GM10248 (cell line): ENCODE measurements at regions not wholly inside any gene's neighbourhood (a gene's known extent, or its start where the extent isn't known, plus 50 kb on each side); places are given as distances from the start of the nearest gene placed in this dataset.
"Not testable (repeated sequence)": the region's sequence is repeated elsewhere in the genome, so short reads cannot be mapped to it uniquely, and the experiment has no call there.

Experiments
- CTCF ChIA-PET: fragments of 300-600 bp; sonication (Branson Sonifier 250); formaldehyde crosslinking; extraction: SDS; loops from one replicate; lab custom pipeline; 2021; ENCODE audit warnings: antibody characterized with exemption; lab: Yijun Ruan, JAX
- POLR2A ChIA-PET: fragments of 350-650 bp; sonication (Branson Sonifier 250); formaldehyde crosslinking; extraction: SDS; loops from one replicate; lab custom pipeline; 2020; ENCODE audit warnings: antibody characterized with exemption; lab: Yijun Ruan, JAX
- DNase-seq: peaks from one replicate; pipeline ENCODE4 v3.0.0; 2012; ENCODE audit errors: extremely low spot score
- TF ChIP-seq, protein P1 (sequence below): IDR thresholded peaks from 2 replicates; pipeline ENCODE4 v1.5.1; 2012; ENCODE audit warnings: mild to moderate bottlenecking, low read depth; ENCODE audit errors: extremely low read depth, missing control alignments, control extremely low read depth

GRCh38 chr10:60476451-60476850 is 86.8 kb upstream of the ANK3 start:
- CTCF ChIA-PET, result no interaction called here

DNA sequence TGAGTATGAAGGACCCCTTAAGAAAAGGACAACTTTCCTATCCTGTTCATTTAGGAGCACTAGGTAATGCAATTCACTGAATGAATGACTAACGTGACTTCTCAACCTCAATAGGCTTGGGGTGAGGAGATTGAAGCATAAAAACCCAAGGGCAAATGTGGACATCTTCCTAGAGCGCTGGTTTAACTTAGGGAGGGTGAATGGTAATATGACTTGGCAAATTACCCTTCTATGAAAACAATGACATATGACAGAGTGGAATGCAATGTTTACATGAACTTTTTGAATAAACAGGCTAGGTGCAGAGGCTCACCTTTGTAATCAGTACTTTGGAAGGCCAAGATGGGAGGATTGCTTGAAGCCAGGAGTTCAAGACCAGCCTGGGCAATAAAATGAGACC is 83.9 kb upstream of the ANK3 start:
- TF ChIP-seq, protein P1, sequence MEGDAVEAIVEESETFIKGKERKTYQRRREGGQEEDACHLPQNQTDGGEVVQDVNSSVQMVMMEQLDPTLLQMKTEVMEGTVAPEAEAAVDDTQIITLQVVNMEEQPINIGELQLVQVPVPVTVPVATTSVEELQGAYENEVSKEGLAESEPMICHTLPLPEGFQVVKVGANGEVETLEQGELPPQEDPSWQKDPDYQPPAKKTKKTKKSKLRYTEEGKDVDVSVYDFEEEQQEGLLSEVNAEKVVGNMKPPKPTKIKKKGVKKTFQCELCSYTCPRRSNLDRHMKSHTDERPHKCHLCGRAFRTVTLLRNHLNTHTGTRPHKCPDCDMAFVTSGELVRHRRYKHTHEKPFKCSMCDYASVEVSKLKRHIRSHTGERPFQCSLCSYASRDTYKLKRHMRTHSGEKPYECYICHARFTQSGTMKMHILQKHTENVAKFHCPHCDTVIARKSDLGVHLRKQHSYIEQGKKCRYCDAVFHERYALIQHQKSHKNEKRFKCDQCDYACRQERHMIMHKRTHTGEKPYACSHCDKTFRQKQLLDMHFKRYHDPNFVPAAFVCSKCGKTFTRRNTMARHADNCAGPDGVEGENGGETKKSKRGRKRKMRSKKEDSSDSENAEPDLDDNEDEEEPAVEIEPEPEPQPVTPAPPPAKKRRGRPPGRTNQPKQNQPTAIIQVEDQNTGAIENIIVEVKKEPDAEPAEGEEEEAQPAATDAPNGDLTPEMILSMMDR, result no peak
- POLR2A ChIA-PET, result no interaction called here
- DNase-seq, result no peak
- CTCF ChIA-PET, result no interaction called here

More at GRCh38 chr10:60476451-60476850, 86.8 kb upstream of the ANK3 start:
- no peak for DNase-seq
- TF ChIP-seq, protein P1, result no peak
- POLR2A ChIA-PET, result no interaction called here

- ChIA-PET POLR2A (no interaction called here), CTCF (no interaction called here)
- no peak for DNase-seq
- TF ChIP-seq, protein P1, result no peak
These were observed 80.4 kb upstream of the ANK3 start for GRCh38 chr10:60470091-60470490.

- CTCF ChIA-PET, POLR2A ChIA-PET: not testable (repeated sequence)
These were observed 79.5 kb upstream of the ANK3 start for GRCh38 chr10:60469147-60469546.

GRCh38 chr10:60467202-60467546 is 77.5 kb upstream of the ANK3 start:
- POLR2A ChIA-PET, result no interaction called here
- DNase-seq, result no peak
- CTCF ChIA-PET, result no interaction called here
- TF ChIP-seq, protein P1, result no peak

More at GRCh38 chr10:60469147-60469546, 79.5 kb upstream of the ANK3 start:
- not testable (repeated sequence) for DNase-seq

GRCh38 chr10:60466267-60467201 is 76.9 kb upstream of the ANK3 start:
- TF ChIP-seq, protein P1, result no peak
- ChIA-PET POLR2A (no interaction called here), CTCF (no interaction called here)
- no peak for DNase-seq

DNA sequence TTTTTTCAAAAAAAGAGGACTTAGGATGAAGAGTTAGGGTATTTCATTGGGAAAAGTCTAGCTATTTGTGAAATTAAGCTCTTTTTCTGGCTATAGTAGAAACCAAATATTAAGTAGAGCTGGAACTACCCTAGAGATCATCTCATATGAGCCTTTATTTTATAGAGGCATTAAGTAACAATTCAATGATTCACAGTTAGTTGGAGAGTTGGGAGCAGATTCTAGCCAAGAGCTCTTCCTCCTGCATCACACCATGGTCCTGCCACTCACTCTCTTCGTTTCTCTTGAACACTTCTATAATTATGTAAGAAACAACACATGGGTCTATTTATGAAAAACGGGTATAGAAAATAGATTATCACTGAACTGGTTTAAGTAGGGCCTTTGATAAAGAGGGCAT is 76.1 kb upstream of the ANK3 start:
- CTCF ChIA-PET, result no interaction called here
- POLR2A ChIA-PET, result no interaction called here

More for the DNA sequence above, 76.1 kb upstream of the ANK3 start:
- TF ChIP-seq, protein P1, result no peak
- DNase-seq, result no peak
